Endothelial cell of hepatic sinusoid (primary cell): ENCODE measurements at regions not wholly inside any gene's neighbourhood (a gene's known extent, or its start where the extent isn't known, plus 50 kb on each side); places are given as distances from the start of the nearest gene placed in this dataset.

Experiments
- in situ Hi-C: cut with HindIII; loops from 2 replicates; pipeline ENCODE4 v1.10.0; 2017; ENCODE audit warnings: low sequenced_read_pairs

DNA sequence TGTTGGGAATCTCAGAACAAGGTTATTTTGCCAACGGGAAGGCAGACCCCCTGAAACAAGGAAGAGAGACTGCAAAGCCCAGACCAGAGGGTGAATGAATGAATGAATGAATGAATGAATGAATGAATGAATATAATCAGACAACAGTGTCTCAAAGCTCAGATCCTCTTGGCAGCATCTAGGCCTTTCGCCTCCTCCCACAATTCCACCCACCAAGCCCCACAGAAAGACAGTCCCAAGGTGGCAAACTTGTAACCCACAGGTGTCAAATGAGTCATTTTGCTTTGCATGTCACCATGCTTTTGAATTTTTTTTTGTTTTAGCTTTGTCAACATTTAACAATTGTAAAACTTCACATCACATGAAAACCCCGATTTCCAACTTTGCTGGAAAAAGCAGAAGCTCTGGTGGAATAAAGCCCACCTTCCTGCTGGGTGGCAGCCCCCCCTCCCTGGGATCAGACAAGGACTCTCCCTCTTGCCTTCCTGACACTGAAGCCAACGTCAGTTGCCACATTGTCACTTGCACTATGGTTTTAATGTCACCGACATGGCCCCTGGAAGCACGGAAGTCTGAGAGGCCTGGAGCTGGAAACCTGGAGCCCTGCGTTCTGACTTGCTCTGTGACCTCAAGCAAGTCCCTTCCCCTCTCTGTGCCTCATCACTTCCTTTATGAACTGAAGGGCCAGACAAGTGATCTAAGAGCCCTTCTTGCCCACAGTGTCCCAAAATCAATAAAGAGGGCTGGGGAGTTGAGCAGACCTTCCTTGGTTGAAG, 134.6 kb upstream of the RUNX3 start:
- in situ Hi-C loops = no loop called here

DNA sequence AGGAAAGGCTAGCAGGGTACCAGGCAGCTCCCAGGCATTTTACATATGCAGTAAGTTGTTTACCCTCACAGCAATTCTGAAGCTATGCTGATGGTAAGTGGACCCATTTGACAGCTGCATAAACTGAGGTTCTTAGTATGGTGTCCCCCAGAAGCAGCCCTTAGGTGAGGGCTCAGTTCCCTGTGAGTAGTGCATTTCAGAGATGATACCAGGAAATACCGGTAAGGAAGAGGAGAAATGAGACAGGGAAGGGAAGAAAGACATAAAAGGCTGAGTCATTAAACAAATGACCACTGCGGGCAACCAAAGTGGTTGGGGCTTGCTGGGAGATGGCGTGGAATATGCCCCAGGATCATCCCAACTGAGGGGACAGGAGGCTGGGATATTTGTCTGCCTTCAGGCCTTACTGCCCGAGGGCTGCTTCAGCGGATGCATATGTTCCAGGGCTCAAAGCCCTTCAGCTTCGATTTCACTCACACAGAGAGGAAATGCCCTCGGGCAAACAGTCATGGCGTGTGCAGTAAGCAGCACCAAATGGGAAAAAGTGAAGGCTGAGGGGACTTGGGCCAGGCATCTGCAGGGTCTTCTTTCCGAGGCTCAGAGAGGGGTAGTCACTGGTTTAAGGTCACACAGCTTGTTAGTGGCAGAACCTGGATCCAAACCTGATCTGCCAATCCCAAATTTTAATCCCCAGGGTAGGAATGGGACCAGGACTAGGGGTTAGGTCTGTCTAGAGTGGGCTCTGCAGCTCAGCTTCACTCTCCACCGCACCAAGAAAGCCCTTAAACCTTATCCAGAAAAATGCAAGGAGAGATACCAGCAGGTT, 133.7 kb upstream of the RUNX3 start:
- in situ Hi-C loops = no loop called here

DNA sequence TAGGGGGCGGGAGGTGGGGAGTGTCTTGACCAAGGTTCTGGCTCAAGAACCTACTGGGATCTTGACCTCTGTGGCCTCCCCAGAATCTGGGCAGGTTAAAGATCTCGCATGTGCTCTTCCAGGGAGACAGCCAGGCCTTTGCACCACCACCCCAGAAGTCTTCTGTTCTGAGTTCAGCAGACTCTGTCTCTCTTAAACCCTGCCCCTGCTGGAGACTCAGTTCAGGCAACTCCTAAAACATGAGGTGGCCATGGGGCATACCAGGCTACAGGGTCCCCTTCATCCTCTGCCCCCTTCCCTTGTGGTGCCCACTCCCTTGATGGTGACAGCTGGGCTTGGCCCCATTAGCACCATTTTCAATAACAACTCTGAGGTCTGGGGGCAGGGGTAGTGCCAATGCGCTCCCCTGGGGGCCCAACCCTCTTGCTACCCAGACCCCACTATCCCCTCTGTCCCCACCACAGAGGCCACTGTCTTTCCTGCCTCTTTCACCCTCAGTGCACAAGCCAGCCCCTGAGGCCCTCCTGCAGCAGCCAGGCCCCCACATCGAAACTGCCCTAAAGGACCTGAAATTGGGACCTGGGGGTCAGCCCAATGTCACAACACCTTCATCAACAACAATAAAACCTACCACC, 132.7 kb upstream of the RUNX3 start:
- in situ Hi-C loops = no loop called here

DNA sequence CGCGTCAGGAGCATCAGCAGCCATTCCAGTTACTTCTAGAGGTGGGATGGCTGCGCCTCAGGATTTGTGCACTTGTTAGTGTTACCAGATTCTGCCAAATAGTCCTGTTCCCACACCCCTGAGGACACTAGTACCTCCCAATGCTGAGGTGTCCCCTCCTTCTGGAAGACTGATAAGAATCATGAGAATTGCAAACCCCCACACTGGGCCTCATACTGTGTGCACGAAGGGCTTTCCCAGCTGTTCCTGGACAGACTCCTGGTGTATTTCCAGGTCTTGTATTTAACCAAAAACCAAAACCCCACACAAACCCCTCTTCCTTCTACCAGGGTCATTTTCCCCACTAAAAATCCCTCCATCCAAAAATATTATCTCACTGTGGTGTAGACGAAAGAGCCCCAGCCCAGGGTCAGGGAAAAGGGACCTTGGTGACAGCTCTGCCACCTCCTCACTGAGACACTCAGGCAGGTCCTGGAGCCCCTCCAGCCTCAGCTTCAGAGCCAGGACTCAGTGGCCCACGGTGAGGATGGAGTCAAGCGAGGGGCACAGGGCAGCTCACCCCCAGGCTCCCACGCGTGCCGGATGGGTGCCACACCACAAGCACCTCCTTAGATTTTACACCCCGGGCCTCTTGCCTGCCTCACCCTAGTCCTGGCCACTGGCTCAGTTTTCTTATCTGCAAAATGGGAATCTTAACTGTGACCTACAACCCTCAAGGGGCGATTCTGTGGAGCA, 131.4 kb upstream of the RUNX3 start:
- in situ Hi-C loops = no loop called here

DNA sequence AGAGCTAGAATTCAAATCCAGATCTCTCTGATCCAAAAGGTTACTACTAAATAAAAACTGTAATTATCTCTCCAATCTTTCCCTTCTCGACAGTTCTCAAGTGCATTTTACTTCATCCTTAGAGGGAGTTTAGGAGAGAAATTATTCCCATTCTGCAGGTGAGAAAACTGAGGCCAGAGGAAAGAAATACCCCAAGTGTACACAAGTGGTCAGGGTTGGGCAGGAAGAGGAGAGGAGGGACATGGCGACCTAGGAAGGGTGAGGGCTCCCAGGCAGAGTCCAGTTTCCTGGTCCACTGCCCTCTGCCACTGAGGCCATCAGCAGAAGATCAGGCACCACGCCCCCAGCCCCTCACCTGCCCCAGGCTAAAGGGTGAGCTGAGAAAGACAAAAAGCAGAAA, 127.1 kb upstream of the RUNX3 start:
- in situ Hi-C loops = no loop called here

DNA sequence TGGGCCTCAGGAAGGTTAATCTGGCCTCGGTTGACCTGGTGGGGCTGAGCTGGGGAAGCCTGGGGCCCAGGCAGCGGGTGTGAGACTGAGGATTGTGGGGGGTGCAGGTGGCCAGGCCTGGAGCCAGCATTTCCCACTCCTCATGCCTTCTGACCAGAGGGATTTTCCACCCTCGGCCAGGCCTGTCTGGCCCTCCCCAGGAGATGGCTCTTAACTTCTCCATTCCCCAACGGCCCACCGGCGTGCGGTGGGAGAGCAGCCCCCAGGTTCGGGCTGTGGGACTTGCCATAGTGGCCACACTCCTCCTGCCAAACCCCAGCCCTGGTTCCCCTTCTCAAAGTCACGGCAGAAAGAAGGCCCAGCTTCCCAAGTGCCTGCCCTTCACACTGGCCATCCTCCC, 126.5 kb upstream of the RUNX3 start:
- in situ Hi-C loops = no loop called here

DNA sequence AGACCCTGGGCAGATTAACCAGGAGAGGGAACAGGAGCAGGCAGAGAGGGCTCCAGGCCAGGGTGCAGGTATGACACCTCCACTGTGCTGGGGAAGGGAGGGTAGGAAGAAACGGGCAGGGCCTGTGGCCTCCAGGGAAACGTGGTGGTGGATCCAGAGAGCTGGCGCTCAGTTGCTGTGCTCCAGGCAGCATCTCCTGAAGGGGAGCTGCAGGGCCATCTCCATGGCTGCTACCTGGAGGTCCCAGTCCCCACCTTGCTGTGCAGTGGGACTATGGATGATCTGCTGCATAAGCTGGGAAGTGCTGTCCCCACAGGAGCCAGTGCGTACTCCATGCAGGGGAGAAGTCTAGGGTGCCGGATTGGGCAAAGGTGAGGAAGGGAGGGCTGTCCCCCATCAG, 125.9 kb upstream of the RUNX3 start:
- in situ Hi-C loops = no loop called here

DNA sequence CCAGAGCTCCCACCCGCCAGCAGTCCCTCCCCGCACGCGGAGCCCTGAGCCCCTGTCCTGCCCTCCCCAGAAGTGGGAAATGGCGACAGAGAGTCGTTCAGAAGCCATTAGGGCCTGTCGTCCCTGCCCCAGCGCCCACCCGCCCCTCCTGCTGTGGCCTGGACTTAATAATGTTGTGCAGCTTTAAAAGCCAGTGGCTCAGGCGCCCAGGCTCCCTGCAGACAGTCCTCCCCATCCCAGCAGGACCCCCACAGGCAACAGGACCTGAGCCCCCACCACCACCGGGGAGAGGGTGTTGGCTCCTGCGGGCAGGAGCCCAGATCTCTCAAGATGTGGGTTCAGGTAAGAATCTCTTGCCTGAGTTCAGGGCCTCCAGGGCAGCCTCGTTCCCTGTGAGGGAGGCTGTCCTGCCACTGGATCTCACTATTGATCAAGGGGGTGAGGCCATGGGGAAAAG, 125.3 kb upstream of the RUNX3 start:
- in situ Hi-C loops = no loop called here

DNA sequence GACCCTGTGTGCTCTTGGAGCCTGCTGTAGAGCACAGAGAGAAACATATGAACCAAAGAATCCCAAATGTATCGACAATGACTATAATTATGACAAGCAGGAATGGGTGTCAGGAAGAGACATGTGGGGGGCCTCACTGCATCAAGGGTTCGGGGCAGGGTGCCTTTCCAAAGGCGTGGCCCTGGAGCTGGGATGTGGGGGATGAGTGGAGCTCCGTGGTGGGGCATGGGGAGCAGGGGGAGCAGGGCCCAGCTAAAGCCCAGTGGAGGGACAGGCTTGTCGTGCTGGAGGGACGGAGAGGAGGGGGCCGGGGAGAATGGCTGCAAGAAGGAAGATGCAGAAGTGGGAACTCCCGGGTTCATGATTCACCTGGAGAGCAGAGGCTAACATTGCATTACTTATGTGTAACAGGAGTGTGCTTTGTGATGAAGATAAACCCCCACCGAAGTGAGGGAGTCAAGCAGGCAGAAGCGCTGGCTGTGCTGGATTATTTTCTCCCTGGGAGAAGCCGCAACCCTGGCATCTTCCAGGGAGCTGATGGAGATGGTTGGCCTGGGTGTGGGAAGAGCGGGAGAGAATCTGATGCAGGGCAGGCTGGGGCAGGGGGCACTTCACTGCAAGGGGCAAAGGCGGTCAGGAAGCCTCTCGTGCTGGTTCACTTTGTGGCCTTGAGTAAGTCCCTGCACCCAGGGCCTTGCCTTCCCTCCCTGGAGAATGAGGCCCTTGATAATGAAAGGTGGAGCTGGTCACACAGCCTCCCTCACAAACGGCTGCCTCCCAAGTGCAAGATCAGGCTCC, 124.6 kb upstream of the RUNX3 start:
- in situ Hi-C loops = loop anchor here (5.0 kb wide), 1 partner anchor 78 kb away; no protein-coding TSS in a partner anchor

DNA sequence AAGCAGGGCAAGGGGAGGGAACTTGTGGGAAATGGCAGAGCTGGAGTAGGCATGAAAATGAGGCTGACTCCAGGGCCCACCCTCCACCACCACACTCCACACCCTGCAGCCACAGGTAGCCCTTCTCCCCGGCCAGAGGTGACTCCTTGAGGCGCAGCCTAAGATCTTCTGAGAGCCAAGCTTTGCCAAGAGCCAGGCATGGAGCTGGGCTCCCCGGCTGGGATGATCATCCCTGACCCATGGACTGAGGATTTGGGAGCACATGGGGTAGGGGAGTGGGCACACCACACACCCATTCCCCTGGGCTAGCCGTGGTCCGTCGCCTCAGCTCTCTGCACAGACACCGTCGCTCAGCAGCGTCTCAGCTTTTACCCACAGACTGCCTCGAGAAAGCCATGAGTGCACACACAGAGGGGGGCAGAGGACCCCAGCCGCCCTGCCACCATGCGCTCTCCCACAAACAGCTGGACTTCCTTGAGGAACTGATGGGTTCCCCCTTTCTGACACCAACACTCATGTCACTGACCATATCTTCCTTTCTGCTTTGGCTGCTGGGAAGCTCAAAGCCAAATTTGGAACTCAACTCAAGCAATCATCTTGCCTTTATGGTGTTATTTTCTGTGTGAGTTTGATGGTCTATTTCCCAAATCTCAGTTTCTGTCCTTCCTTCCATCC, 123.6 kb upstream of the RUNX3 start:
- in situ Hi-C loops = loop anchor here (5.0 kb wide), 1 partner anchor 79 kb away; no protein-coding TSS in a partner anchor

DNA sequence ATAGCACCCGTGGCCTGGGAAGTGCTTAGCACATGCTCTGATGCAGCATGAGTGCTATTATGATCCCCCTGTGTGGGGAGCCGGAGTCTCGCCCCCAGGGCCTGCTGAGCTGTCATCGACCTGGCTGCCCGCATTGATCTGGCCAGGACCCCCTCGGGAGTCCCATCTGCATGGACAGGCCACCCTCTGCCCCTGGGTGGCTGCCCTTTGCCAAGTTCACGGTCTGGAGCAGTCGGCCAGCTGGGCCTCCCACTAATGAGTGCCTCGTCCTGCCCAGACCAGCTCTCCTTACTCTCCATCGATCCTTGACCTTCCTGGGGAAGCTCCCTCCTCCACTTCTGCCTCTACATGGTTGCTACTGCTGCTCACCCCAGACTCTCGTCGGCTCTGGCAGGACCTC, 121.8 kb upstream of the RUNX3 start:
- in situ Hi-C loops = loop anchor here (5.0 kb wide), 1 partner anchor 80 kb away; no protein-coding TSS in a partner anchor

DNA sequence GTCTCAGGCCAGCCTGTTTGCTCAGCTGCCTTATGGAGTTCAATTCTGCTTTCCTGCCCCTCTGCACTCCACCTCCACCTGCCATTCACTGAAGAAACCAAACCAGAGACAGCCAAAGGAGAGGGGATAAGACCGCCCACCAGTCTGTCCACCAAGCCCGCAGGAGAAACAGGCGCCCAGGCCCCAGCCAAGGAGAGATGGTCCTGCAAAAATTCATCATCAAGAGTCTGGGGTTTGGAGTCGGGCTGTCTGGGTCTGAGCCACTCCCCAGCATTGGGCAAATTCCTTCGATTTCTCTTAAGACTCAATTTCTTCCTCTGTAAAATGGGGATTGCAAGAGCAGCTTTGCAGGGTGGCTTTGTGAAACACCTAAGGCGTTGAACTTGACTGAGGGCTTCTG, 121.4 kb upstream of the RUNX3 start:
- in situ Hi-C loops = loop anchor here (5.0 kb wide), 1 partner anchor 81 kb away; no protein-coding TSS in a partner anchor

DNA sequence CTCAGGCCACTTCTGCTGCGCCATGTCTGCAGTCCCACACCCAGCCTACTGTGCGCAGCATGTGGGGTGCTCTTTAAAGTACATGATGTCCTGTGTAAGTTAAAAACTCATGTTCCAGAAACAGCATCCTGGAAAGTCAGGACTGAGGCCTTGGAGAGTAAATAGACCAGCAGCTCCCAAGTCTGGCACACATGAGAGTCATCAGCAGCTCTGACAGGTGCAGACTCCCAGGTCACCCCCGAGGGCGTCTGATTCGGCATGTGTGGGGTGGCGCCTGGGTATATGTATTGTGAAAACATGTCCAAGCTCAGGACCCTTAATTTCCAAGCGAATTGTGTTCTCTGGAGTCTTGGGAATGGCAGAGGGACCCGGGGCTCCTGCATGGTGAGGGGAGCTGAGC, 120.1 kb upstream of the RUNX3 start:
- in situ Hi-C loops = loop anchor here (5.0 kb wide), 1 partner anchor 82 kb away; no protein-coding TSS in a partner anchor

DNA sequence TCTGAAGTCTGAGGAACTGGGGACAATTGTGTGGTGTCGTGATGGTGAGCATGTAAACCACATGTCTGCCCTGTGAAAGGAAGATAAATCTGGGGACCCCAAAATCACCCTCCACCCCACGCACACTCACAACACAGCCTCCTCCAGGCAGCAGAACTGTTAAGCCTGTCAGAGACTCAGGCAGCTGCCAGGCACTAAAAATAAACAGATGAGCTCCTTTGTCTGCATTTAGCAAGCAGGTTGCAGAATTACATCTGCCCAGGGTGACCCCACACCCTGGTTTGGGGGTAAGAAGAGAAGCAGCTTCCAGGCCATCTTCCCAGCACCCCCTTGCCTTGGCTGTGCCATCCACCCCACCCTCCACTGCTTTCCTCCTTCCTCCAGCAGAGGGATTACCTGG, 119.1 kb upstream of the RUNX3 start:
- in situ Hi-C loops = loop anchor here (10.0 kb wide), 1 partner anchor 64 kb away; no protein-coding TSS in a partner anchor

DNA sequence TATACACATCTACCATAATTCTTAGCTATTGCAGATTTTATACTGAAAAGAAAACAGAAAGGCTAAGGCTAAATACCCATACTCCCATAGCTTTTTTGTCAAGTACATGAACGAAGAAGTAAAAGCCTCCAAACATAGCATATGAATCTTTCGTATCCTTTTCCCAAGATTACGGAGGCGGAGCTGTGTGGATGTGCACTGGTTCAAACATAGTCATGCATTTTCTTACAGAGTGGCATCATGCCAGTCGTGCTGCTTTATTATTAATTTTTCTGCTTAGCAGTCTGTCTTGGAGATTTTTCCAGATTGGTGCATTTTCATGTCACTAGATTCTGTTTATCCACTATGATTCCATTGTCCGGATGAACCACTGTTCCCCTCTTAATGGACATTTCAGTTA, 118.7 kb upstream of the RUNX3 start:
- in situ Hi-C loops = loop anchor here (10.0 kb wide), 1 partner anchor 64 kb away; no protein-coding TSS in a partner anchor

DNA sequence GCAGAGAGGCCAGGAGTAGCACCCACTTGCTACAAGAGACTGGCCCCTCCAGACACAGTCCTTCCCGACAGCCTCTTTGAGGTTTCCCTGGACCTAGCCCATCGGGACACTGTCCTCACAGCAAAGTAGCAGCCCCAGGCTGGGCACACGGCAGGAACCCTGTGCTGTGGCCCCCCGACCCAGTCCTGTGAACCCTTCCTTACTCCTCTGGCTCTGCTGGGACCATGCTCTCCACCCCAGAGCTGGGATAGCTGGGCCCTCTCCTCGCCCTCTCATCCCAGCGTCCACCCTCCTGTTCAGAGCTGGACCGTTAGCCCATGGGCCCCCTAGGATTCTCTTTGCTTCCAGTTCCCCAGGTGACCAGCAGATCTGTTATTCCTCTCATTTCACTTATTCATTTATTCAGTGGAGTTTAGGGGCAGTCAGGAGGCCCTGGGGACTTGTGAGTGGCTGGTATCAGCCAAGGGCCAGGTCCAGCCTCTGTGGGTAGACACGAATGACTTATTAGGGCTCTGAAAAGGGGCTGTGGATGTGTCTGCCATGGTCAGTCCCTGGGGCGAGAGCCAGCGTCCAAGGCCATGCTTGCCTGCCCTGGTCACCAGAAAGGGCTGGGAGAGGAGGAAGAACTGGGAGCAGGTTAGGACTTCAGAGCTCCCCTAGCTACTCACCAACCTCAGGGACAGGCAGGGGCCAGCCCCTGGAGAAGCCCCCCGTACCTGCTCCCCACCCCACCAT, 117.6 kb upstream of the RUNX3 start:
- in situ Hi-C loops = loop anchor here (10.0 kb wide), 1 partner anchor 63 kb away; no protein-coding TSS in a partner anchor

DNA sequence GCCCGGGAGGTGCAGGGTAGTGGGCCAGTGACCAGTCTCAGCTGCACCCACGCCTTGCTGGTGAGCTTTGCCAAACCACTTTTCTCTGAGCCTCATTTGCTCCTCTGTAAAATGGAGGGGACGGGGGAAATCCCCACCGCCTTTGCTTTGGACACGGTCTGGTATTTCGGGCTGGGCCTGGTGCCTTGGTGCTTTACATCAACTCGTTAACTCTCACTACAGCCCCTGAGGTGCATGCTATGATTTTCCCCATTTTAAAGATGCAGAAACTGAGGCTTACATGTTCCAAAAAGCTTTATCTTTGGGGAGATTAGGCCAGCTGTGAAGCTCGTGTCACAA, 116.1 kb upstream of the RUNX3 start:
- in situ Hi-C loops = loop anchor here (10.0 kb wide), 1 partner anchor 61 kb away; no protein-coding TSS in a partner anchor

DNA sequence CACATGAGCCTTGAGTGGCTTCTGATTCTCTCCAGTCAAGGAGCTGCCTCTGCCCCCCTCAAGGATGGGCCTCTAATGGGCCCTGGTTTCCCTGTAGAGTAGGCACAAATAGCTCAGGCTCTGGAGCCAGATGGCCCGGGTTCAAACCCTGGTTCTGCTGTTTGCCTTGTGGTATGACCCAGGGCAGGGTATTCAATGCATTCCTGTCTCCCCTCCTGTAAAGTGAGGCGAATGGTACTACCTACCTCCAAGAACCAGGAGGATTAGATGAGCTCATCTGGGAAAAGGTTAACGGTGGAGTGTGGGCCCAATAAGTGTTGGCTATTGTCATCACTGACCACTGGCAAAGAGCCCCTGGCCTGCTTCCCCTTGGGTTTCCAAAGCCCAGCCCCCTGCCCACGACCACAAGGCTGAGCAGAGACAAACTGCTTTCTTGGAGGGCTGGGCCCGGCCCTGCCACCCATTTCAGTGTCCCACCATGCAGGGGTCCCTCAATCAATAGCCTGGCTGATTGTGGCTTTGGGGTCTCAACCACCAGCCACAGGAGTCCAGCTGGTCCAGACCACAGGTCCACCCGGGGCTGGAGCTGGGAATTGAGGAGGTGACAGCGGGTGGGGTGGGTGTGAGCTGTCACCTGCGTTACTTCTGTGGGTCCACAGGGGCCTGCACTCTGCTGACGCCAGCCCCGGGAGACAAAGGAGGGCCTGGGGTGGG, 115.6 kb upstream of the RUNX3 start:
- in situ Hi-C loops = loop anchor here (10.0 kb wide), 1 partner anchor 61 kb away; no protein-coding TSS in a partner anchor
